ENCODE measurements at regions not wholly inside any gene's neighbourhood (a gene's known extent, or its start where the extent isn't known, plus 50 kb on each side); places are given as distances from the start of the nearest gene placed in this dataset.

- no peaks in the 10 kb centered on the region for H3K79me2 ChIP-seq (ENCODE audit: insufficient read depth, low read length)
- Mint-ChIP-seq H3K4me1 (no peaks in the 10 kb centered on the region), H3K36me3 (ENCODE audit: insufficient read depth in 1 of 3, low read depth in 3 of 3) (no peaks in the 10 kb centered on the region; a peak in 1 of 7 replicates), H3K4me3 (no peak overlapping the region), H3K9me3 (peaks cover 0 to 3% of the 10 kb centered on the region in 2 experiments; a peak in 3 of 5 replicates), H3K27ac (no peak overlapping the region), H3K27me3 (ENCODE audit: low read depth) (peaks cover 1% of the 10 kb centered on the region; the same call in 1 of the 2 replicates)
- no peak overlapping the region for H3K14ac ChIP-seq (ENCODE audit: insufficient read depth, low read length)
- no peak overlapping the region for H4K5ac ChIP-seq (ENCODE audit: insufficient read length, low read depth, low read length)
- H3K4me1 ChIP-seq (ENCODE audit: insufficient read depth, low read length), result no peaks in the 10 kb centered on the region
- H2BK120ac ChIP-seq (ENCODE audit: low read depth, low read length, poor library complexity, severe bottlenecking), result no peak overlapping the region
- H3K4me2 ChIP-seq (ENCODE audit: insufficient read depth, insufficient read length, low read length), result no peak overlapping the region
- H3K56ac ChIP-seq (ENCODE audit: insufficient read length, low read depth, low read length), result no peak overlapping the region
- H3K79me1 ChIP-seq (ENCODE audit: insufficient read depth, low read depth, low read length, poor library complexity, severe bottlenecking), result no peaks in the 10 kb centered on the region
- no peak for DNase-seq
- H4K8ac ChIP-seq (replicated peaks; ENCODE audit: insufficient read length, low read depth, low read length), result no peak overlapping the region
- no peak overlapping the region for H4K91ac ChIP-seq (ENCODE audit: insufficient read length, low read depth, low read length)
- TF ChIP-seq, protein P1, sequence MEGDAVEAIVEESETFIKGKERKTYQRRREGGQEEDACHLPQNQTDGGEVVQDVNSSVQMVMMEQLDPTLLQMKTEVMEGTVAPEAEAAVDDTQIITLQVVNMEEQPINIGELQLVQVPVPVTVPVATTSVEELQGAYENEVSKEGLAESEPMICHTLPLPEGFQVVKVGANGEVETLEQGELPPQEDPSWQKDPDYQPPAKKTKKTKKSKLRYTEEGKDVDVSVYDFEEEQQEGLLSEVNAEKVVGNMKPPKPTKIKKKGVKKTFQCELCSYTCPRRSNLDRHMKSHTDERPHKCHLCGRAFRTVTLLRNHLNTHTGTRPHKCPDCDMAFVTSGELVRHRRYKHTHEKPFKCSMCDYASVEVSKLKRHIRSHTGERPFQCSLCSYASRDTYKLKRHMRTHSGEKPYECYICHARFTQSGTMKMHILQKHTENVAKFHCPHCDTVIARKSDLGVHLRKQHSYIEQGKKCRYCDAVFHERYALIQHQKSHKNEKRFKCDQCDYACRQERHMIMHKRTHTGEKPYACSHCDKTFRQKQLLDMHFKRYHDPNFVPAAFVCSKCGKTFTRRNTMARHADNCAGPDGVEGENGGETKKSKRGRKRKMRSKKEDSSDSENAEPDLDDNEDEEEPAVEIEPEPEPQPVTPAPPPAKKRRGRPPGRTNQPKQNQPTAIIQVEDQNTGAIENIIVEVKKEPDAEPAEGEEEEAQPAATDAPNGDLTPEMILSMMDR (conservative IDR thresholded peaks at IDR 0.05), result no peak
- H2BK20ac ChIP-seq (ENCODE audit: low read depth, low read length, poor library complexity, severe bottlenecking), result no peak overlapping the region
- H3K18ac ChIP-seq (ENCODE audit: insufficient read length, low read depth, low read length), result no peak overlapping the region
- H2AFZ ChIP-seq (ENCODE audit: low read length), result no peak overlapping the region
- no peak overlapping the region for H3K9ac ChIP-seq (ENCODE audit: extremely low read depth, insufficient read length, low read length)
- no CpG with 5 or more reads among the region's 1 CpG for WGBS (ENCODE audit: extremely low coverage, insufficient read length, low lambda C conversion rate)
- H2BK5ac ChIP-seq (ENCODE audit: insufficient read length, low read length), result no peak overlapping the region
- H3K9me3 ChIP-seq (ENCODE audit: control insufficient read depth, low read depth, low read length), result no peaks in the 10 kb centered on the region
- no peak overlapping the region for H3K4ac ChIP-seq (ENCODE audit: low read depth, low read length)
- H3K27ac ChIP-seq (ENCODE audit: insufficient read length, low read depth, low read length), result no peak overlapping the region
- H4K20me1 ChIP-seq (ENCODE audit: control insufficient read depth, insufficient read depth, insufficient read length), result no peaks in the 10 kb centered on the region
- no peak overlapping the region for H3K23ac ChIP-seq (ENCODE audit: insufficient read length, low read depth, low read length)
- H2BK12ac ChIP-seq (ENCODE audit: insufficient read length, low read depth, low read length), result no peak overlapping the region
- H2AK5ac ChIP-seq (ENCODE audit: insufficient read length, low read length), result no peak overlapping the region
- no peak overlapping the region for H2BK15ac ChIP-seq (ENCODE audit: low read depth, low read length)
- no peaks in the 10 kb centered on the region for H3K27me3 ChIP-seq (ENCODE audit: insufficient read depth, low read length)
- no peaks in the 10 kb centered on the region for H3K23me2 ChIP-seq (ENCODE audit: insufficient read length, low read depth, low read length, poor library complexity, severe bottlenecking)
- H3T11ph ChIP-seq (ENCODE audit: low read length), result no peak overlapping the region
These were observed 645.1 kb downstream of the CDH18 start for GRCh38 chr5:19342942-19343341.

Measured in H9 (cell line).